ENCODE measurements at regions not wholly inside any gene's neighbourhood (a gene's known extent, or its start where the extent isn't known, plus 50 kb on each side); places are given as distances from the start of the nearest gene placed in this dataset.

GRCh38 chr12:60845696-60846095 lies 1249.9 kb downstream of the SLC16A7 start:
- ChIA-PET RAD21 (ENCODE audit: low non-redundant PET in 1 of 2, low total read pairs in 2 of 2, uncharacterized antibody in 2 of 2, unreplicated experiment in 2 of 2) (no interaction called here), POLR2A (no interaction called here), CTCF (no interaction called here)
- H2AFZ ChIP-seq (ENCODE audit: low read depth, low read length, poor library complexity, severe bottlenecking), result no peak overlapping the region
- intact Hi-C loops (cut with micrococcal nuclease), result no loop called here
- ATAC-seq, result no peak
- H3K4me3 ChIP-seq (replicated peaks in 1 of 2; ENCODE audit: low read depth in 1 of 2, low read length in 2 of 2), result no peak overlapping the region
- H3K9me3 ChIP-seq (ENCODE audit: control insufficient read depth in 1 of 2, insufficient read depth in 1 of 2, low read depth in 1 of 2, low read length in 2 of 2), result no peaks in the 10 kb centered on the region
- H3K9me2 ChIP-seq (ENCODE audit: insufficient read depth), result no peaks in the 10 kb centered on the region
- DNase-seq (ENCODE audit: low read depth, low spot score), result no peak
- no peaks in the 10 kb centered on the region for H3K79me2 ChIP-seq (ENCODE audit: insufficient read depth, low read length)
- H3K9ac ChIP-seq (ENCODE audit: low read length), result no peak overlapping the region
- H3K36me3 ChIP-seq (ENCODE audit: control insufficient read depth in 1 of 2, insufficient read depth in 2 of 2, low read length in 2 of 2), result no peaks in the 10 kb centered on the region
- no peak overlapping the region for H3K27ac ChIP-seq (ENCODE audit: low read depth, low read length)
- H4K20me1 ChIP-seq (ENCODE audit: insufficient read depth), result no peaks in the 10 kb centered on the region
- no TSS peak for BruUV-seq (replicated peaks)
- no peak for TF ChIP-seq ELF1 (IDR thresholded peaks at IDR 0.05; ENCODE audit: borderline replicate concordance, low read depth)
- TF ChIP-seq REST (IDR thresholded peaks at IDR 0.05; ENCODE audit: low read depth), result no peak
- no peak for TF ChIP-seq SRF (IDR thresholded peaks at IDR 0.05; ENCODE audit: low read depth)
- TF ChIP-seq FOSL1 (IDR thresholded peaks at IDR 0.05; ENCODE audit: low read depth), result no peak
- TF ChIP-seq SIN3A (IDR thresholded peaks at IDR 0.05; ENCODE audit: low read depth), result no peak
- TF ChIP-seq EZH2 (IDR thresholded peaks at IDR 0.05), result no peak
- TF ChIP-seq YY1 (IDR thresholded peaks at IDR 0.05; ENCODE audit: extremely low read depth, insufficient replicate concordance, low read depth, low read length), result no peak
- no peak for TF ChIP-seq JUND (IDR thresholded peaks at IDR 0.05)
- TF ChIP-seq EZH2phosphoT487 (IDR thresholded peaks at IDR 0.05; ENCODE audit: borderline replicate concordance), result no peak
- TF ChIP-seq ATF3 (IDR thresholded peaks at IDR 0.05), result no peak
- TF ChIP-seq POLR2AphosphoS5 (IDR thresholded peaks at IDR 0.05; ENCODE audit: low read depth, low read length), result no peak
- no peak for TF ChIP-seq ZNF274 (IDR thresholded peaks at IDR 0.05; ENCODE audit: low read depth, low read length)
- no peak for TF ChIP-seq ZFX (IDR thresholded peaks at IDR 0.05)
- no peak for TF ChIP-seq MAX (IDR thresholded peaks at IDR 0.05)
- no peak for TF ChIP-seq RAD21 (IDR thresholded peaks at IDR 0.05; ENCODE audit: low read depth)
- no peak for TF ChIP-seq CTCF (IDR thresholded peaks at IDR 0.05 in 2 of 3, conservative IDR thresholded peaks at IDR 0.05 in 1 of 3; ENCODE audit: borderline replicate concordance in 1 of 3, insufficient read depth in 1 of 3, low read depth in 2 of 3, low read length in 2 of 3)
- no peak for TF ChIP-seq ZBTB33 (IDR thresholded peaks at IDR 0.05; ENCODE audit: extremely low read depth, insufficient replicate concordance, low read length)
- TF ChIP-seq EGR1 (IDR thresholded peaks at IDR 0.05; ENCODE audit: low read depth), result no peak
- no peak for TF ChIP-seq CEBPB (IDR thresholded peaks at IDR 0.05; ENCODE audit: low read depth)
- TF ChIP-seq TCF7L2 (IDR thresholded peaks at IDR 0.05; ENCODE audit: borderline replicate concordance, extremely low read depth, insufficient read depth, insufficient read length), result no peak
- H3K4me1 ChIP-seq (ENCODE audit: control insufficient read depth in 1 of 2, insufficient read depth in 2 of 2, low read length in 2 of 2), result no peaks in the 10 kb centered on the region
- no peaks in the 10 kb centered on the region for H3K27me3 ChIP-seq (ENCODE audit: insufficient read depth, low read length)
- no peak overlapping the region for H3K4me2 ChIP-seq (ENCODE audit: low read length)
